ENCODE measurements at regions not wholly inside any gene's neighbourhood (a gene's known extent, or its start where the extent isn't known, plus 50 kb on each side); places are given as distances from the start of the nearest gene placed in this dataset.
"Not testable (repeated sequence)": the region's sequence is repeated elsewhere in the genome, so short reads cannot be mapped to it uniquely, and the experiment has no call there.

GRCh38 chr2:175728032-175728431 is 274.0 kb downstream of the LNPK start:
- Mint-ChIP-seq H3K4me1 (no peaks in the 10 kb centered on the region), H3K36me3 (ENCODE audit: low read depth) (no peaks in the 10 kb centered on the region), H3K9me3 (peaks cover 5% of the 10 kb centered on the region), H3K27ac (no peak overlapping the region), H3K4me3 (no peak overlapping the region), H3K27me3 (ENCODE audit: low read depth) (peaks cover 8% of the 10 kb centered on the region)
- TF ChIP-seq CTCF (IDR thresholded peaks at IDR 0.05; ENCODE audit: unreplicated experiment in 3 of 3) = no peak

- H3K9me3 Mint-ChIP-seq = peaks cover 8% of the 10 kb centered on the region
- no peaks in the 10 kb centered on the region for H3K4me1 Mint-ChIP-seq
- peaks cover 8% of the 10 kb centered on the region for H3K27me3 Mint-ChIP-seq (ENCODE audit: low read depth)
- no peak overlapping the region for H3K27ac Mint-ChIP-seq
- no peaks in the 10 kb centered on the region for H3K36me3 Mint-ChIP-seq (ENCODE audit: low read depth)
- TF ChIP-seq CTCF (IDR thresholded peaks at IDR 0.05; ENCODE audit: unreplicated experiment in 3 of 3) = no peak
- H3K4me3 Mint-ChIP-seq = no peak overlapping the region
Observed at GRCh38 chr2:175726223-175726622, 275.8 kb downstream of the LNPK start.

GRCh38 chr2:175709248-175709647 is 292.8 kb downstream of the LNPK start:
- Mint-ChIP-seq H3K4me3 (no peak overlapping the region), H3K4me1 (no peaks in the 10 kb centered on the region), H3K27ac (no peak overlapping the region), H3K27me3 (ENCODE audit: low read depth) (no peaks in the 10 kb centered on the region), H3K36me3 (ENCODE audit: low read depth) (no peaks in the 10 kb centered on the region), H3K9me3 (peaks cover 18% of the 10 kb centered on the region)
- no peak for TF ChIP-seq CTCF (IDR thresholded peaks at IDR 0.05; ENCODE audit: unreplicated experiment in 3 of 3)

GRCh38 chr2:175707322-175707721 is 294.7 kb downstream of the LNPK start:
- no peaks in the 10 kb centered on the region for H3K27me3 Mint-ChIP-seq (ENCODE audit: low read depth)
- H3K4me1 Mint-ChIP-seq = no peaks in the 10 kb centered on the region
- no peak for TF ChIP-seq CTCF (IDR thresholded peaks at IDR 0.05; ENCODE audit: unreplicated experiment in 3 of 3)
- no peak overlapping the region for H3K4me3 Mint-ChIP-seq
- H3K9me3 Mint-ChIP-seq = peaks cover 16% of the 10 kb centered on the region
- H3K27ac Mint-ChIP-seq = no peak overlapping the region
- no peaks in the 10 kb centered on the region for H3K36me3 Mint-ChIP-seq (ENCODE audit: low read depth)

- not testable (repeated sequence) for H3K4me1 Mint-ChIP-seq; H3K27me3 Mint-ChIP-seq (ENCODE audit: low read depth); H3K9me3 Mint-ChIP-seq; H3K27ac Mint-ChIP-seq; H3K36me3 Mint-ChIP-seq (ENCODE audit: low read depth); H3K4me3 Mint-ChIP-seq
Observed at GRCh38 chr2:175704568-175704967, 297.5 kb downstream of the LNPK start.

- Mint-ChIP-seq H3K27me3 (ENCODE audit: low read depth) (peaks cover 8% of the 10 kb centered on the region), H3K27ac (no peak overlapping the region), H3K36me3 (ENCODE audit: low read depth) (no peaks in the 10 kb centered on the region), H3K4me1 (no peaks in the 10 kb centered on the region), H3K9me3 (peaks cover 5% of the 10 kb centered on the region), H3K4me3 (no peak overlapping the region)
- no peak for TF ChIP-seq CTCF (IDR thresholded peaks at IDR 0.05; ENCODE audit: unreplicated experiment in 3 of 3)
Observed at GRCh38 chr2:175698061-175698460, 304.0 kb downstream of the LNPK start.

All from nephron (organoid).